ENCODE measurements at regions not wholly inside any gene's neighbourhood (a gene's known extent, or its start where the extent isn't known, plus 50 kb on each side); places are given as distances from the start of the nearest gene placed in this dataset.

DNA sequence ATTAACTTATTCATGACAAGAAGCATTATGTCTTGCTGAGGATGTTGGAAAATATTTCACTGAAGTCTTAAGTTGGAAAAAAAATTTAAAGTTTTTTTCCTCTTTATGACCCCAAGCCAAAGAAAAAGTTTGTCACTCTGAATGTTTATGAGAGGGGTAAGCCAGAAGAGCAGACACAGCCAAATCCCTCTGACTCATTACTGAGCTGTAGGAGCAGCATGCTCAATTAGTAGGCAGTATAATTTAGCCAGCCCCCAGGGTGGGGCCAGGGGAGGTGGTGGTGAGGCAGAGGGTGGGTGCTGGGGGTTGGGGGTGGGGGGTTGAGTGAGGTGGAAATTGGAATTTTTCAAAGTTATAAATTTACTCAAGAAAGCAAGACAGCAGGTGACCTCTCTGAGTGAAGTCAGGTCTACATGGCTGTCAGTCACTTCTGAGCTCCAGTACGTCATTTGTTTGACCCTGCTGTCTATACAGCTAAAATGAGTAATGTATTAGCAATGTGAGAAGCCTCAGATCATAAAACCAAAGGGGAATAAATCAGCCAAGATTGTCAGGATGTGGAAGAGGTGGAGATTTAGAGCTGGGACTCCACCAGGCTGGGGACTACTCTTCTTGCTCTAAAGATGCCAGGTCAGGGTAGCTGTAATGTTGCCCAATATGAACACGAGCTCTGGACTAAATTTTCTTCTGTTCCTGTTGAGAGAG, 98.8 kb upstream of the NDP start:
- no peak for TF ChIP-seq CTCF (IDR thresholded peaks at IDR 0.05)
- no peak for TF ChIP-seq POLR2A (IDR thresholded peaks at IDR 0.05)
